DMS114 treated with DMSO at 0.1 percent for 48 hours (cell line): ENCODE measurements at regions not wholly inside any gene's neighbourhood (a gene's known extent, or its start where the extent isn't known, plus 50 kb on each side); places are given as distances from the start of the nearest gene placed in this dataset.
"Not testable (repeated sequence)": the region's sequence is repeated elsewhere in the genome, so short reads cannot be mapped to it uniquely, and the experiment has no call there.

Experiments used
- DNase-seq: peaks from one replicate; lab custom pipeline; 2025; ENCODE audit not compliant: unreplicated experiment; lab: John Stamatoyannopoulos, UW

DNA sequence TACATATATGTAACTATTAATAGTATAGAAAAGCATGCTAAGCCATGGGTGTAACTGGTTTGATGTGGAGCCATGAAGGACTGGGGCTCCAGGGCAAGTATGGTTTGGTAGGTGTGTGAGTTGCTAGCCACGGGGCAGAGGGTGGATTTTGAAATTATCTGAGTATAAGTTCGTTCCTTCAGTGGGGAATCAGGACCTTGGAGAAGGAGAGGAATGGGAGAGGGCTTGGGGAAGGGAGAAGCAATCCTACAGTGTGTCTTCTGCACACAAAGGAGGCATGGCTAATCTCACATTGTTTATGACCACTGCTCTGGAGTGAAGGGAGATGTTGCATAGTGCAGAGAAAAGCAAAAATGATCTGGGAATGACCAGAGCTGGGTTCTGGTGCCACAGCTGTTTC lies 127.8 kb upstream of the CADM1 start:
- DNase-seq, result no peak

DNA sequence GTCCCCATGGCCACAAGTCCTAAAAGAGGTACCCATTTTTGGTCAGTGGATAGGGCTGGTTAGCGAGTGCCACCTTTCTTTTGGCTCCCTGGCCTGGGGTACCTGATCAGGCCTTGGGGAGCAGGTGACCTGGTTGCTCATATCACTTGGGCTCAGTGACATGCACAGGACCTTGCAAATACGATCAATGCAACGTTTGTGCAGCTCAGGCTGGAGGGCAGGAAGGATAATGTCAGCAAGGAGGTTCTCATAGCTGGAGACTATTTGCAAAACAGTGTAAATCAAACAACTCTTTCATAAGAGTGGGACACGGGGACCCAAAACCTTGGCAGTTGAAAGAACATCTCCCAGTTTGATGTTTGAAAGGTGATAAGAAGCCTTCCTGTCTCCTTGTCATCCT lies 127.4 kb upstream of the CADM1 start:
- no peak for DNase-seq

DNA sequence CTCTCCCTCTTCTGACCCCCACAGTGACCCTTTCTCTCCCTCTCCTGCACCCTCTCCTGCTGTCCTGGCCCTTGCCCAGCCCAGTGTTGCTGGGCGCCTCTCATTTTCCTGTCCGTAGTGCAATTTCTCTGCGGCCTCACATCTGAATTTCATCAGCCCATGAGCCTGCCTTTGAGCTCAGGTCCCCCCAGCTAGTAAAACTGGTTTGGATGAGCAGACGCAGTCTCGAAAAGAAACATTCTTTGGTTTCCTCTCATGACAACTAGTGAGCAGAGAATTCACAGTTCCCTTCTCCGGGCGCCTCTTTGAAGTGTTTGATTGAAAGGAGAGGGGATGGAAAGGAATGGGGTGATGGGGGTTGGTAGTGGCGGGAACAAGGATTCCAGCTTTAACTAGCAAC lies 126.0 kb upstream of the CADM1 start:
- no peak for DNase-seq

DNA sequence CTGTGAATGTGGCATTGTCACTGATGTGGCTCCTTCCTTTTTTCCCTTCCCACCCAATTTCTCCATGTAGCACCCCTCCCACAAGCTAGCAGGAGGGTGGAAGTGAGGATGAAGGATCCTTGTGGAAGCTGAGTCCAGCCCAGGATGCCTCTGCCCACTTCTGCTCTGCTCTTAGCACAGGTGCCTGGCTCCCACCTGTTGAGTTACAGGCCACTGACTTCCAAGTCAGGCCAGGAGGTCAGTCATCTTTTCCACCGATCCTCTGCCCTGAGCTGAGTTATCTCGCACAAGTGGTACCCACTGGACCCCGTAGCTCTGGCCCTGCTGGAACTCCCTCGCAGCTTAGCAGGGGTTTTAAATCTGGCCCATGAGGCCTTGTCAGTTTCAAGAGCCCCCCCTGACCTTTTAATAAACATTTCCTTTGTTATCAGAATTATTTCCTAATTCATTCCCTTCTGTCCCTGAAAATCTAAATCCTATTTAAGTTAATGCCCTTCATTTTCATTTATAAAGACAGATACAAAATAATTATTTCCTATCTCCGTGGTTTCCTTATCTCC lies 125.3 kb upstream of the CADM1 start:
- no peak for DNase-seq

DNA sequence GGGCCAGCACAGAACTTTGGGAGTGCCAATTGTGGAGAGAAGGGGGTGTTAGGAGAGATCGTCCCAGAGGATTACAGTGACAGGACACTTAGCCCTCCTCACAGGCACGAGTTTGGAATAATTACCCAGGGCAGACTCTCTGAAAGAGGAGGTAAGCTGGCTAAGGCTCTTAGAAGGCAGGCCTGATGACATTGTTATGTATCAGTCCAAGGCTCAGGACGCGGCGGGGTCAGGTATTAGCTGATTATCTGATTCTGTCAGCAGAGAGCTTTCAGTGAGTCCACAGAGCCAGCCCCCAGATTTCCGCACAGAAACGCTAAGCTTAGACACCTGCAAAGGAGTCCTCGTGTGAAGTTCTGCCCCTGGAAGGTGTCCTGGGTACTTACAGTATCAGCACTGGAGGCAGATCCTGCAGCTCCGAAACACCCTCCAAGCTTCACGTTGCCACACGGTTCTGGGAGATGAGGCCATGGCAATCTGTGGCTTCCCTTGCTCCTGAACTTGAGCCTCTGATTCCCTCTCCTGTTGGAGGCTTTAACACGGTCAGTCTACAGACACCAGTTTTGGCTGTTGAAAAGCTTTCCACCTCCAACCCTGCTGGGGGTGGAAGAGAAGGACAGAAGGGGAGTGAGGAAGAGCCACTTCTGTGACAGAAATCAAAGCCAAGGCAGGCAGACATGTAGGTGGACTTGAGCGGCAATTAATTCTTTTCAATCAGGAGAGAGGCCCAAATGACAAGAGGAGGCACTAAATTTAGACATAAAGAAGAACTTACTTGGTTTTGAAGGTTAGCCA lies 123.6 kb upstream of the CADM1 start:
- DNase-seq, result no peak

DNA sequence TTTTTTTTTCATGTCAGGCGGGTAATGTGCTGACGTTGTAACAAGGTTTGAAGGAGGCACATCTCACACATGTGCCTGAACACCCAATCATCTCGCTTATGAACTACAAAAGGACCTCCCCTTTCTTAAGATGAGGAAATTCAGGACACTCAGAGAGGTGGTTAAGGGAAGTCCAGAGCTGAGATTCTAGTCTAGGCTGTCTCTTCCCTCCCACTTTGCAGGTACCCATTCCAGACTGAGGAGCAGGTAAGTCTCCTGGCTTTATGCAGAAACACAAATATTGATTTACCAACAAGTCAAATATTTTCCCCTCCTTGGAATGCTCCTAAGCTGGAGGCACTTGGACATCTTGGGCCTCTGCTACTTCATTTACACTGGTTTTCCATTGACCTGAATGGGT lies 122.9 kb upstream of the CADM1 start:
- DNase-seq, result no peak

DNA sequence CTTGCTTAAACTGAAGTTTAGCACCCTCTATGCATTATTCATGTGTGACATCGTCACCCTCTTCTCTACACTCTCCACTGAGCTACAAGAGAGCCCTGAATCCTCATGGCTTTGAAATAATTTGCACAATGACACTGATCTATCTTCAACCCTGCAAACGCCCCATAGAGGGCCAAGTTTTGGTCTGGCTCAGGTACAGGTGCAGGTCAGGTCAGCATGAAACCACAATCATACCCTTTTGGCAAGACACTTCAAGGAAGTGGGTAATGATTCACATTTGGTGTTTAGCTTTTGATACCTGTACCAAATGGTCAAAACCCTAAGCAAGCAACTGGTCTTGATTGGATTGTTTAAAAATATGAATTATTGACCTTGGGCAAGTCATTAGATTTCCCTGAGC lies 122.2 kb upstream of the CADM1 start:
- DNase-seq, result no peak

DNA sequence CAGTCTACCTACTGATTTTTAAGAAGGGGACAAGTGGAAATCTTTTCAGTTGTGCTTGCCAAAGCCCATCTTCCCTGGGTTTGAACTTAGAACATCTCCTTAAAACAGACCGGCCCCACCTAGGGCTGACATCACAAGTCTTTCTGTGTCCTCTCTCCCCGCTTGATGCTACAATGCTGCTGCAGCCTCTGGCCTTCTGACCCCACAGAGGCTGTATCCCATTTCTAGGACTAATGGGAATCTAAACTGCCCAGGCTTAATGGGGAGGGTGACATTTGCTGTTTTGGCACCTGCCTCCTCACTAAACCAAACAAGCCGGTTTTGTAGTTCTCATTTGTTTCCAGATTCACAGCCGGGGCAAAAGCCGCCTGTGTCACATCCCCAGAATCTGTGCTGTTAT lies 121.3 kb upstream of the CADM1 start:
- no peak for DNase-seq

DNA sequence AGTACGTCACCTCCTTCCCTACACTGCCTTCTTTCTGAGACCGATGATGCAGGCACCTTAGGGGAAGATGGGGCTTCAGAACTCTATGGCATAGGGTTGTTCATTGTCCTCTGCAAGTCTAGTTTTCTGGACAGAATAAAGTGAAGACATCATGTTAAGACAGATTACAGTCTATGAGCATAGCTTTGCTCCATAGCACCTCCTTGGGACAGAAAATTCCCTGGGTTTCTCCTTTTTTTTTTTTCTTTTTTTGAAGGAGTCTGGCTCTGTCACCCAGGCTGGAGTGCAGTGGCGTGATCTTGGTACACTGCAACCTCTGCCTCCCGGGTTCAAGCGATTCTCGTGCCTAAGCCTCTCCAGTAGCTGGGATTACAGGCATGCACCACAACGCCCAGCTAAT lies 119.8 kb upstream of the CADM1 start:
- no peak for DNase-seq

DNA sequence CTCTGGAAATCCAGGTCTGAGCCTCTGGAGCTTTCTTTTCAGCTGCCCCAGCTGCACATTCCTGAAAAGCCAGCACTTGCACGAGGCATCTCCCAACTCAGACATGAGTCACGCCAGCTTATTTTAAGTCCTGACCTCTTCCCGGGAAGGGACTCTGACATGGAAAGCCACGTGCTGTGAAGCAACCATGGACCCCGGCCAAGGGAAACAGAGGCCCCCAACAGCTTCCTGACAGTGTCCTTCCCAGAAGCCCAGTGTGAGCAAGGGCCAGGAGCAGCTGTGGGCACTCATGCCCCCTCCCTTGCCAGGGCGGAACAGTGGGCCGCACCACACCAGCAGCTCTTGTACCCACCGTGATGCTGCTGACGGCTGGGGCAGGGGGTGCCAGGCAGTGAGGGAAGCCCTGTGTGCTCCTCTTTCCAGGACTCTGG lies 118.8 kb upstream of the CADM1 start:
- DNase-seq, result no peak

DNA sequence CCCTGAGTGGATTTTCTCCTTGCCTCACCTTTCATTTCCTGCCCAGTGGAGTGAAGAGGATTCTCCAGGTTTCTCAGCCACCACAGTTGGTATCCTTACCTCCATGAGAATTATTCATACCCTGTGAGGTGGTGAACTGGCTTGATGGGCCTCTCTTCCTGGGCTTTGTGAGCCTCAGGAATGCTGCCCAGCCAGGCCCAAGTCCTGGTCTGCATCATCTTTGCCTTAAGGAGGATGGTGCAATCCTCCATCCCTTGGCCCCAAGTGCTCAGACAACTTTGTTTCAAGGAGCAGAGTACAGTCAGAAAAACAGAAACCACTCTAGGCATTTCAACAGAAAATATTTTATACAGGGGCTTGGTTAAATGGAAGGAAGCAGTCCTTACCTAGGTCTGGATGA lies 114.2 kb upstream of the CADM1 start:
- DNase-seq, result no peak

DNA sequence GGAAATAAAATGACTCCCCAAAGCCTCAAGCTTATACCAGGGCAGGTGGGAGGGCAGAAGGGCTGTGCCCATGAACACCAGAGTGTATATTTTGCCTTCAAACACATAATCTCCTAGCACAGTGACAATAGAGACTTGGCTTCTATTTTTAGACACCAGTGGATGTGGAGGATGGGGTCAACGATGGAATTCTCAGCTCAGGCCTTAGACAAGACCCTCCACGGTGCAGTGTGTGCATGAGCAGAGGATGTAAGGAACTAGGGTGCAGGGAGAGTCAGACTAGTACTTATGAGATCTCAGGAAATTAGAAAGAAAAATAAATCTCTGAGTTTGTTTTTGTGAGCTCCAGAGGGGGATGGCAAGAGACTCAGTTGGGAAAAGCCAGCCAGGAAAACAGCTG lies 113.6 kb upstream of the CADM1 start:
- no peak for DNase-seq

DNA sequence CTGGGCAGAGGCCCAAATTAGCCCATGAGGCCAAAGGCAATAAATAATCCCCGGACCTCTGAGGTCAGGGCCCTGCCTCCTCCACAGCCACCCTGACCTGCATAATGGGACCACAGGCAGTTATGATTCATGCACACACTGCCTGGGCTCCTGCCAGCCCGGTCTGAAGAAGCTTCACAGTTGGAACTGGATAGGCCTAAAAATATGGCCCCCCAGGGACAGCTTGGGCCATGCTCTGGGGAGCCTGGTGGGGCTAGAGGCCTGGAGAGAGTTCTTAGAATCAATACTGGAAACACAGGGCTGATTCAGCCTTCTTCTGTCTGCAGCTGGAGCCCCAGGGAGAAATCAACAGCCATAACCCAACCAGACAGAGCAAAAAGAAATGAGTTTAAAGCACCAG lies 112.8 kb upstream of the CADM1 start:
- no peak for DNase-seq

DNA sequence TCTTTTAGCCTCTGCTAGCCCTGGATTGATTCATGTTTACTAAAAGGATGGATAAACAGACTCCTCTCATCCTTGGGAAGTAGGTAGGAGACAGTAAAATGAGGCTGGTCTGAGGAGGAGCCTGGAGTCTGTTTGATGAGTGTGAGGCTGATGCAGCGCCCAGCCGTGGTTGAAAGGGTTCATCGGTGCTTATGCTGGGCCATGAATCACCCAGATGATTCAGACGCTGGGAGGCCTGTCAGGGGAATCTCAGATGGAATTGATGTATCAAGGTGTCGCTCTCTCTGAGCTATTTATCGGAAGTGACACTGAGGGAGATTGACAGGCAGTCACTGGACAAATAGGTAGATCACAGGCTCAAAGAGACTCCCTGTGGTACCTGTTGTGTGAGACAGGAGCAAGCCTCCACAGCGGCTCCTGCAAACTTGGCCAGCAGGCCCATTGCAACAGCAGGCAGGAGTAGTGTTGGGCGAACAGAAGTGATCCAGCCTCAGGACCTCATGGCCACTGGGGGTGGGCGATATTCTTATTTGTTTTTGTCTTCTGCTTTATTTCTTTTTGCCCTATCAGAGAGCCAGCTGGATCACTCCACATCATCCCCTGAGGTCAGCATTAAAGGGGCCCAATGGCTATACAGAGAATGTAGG lies 109.9 kb upstream of the CADM1 start:
- DNase-seq, result no peak

DNA sequence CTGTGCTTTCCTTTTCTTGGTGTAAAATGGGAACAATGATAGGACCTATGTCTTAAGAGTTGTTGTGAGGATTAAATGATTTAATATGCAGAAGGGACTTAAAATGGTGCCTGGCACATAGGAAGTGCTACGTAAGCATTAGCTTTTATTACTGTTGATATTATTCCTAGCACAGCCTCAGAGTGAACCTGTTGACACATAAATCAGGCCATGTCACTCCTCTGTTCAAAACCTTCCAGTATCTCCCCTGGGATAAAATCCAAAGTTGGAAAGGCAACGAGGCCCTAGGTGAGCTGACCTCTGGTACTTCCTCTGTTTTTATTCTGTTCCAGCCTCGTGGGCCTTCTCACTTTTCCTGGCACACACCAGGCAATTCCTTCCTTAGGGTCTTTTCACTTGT lies 108.8 kb upstream of the CADM1 start:
- no peak for DNase-seq

DNA sequence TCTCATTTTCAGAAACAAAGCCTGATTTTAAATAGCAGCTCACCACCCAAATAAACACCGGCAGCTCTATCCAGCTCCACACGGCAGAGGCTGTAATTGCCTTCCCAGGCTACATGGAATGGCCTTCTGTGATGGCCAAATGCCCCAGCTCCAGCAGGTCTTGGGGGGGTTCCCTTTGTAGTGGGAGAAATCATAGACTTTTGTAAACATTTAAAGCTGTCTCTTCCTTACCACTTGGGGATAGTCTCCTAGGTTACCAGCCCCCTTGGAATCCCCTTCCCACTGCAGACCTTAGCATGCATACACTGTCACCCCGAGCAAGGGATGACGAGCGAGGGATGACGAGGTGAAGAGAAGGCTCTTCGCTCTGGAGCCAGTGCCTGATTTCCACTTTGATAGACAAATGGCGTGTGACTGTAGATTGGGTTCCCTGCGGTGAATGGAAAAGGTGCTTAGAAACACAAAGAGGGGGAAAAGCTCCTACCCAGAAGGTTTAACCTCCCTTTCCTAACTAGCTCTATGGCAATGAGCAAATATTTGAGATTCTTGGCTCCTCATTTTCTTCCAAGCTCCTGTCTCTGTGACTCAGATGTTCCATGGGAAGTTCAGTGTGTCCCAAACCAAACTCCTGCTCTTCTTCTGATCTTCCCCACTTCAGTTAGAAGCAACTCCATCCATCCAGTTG lies 108.0 kb upstream of the CADM1 start:
- DNase-seq, result no peak

DNA sequence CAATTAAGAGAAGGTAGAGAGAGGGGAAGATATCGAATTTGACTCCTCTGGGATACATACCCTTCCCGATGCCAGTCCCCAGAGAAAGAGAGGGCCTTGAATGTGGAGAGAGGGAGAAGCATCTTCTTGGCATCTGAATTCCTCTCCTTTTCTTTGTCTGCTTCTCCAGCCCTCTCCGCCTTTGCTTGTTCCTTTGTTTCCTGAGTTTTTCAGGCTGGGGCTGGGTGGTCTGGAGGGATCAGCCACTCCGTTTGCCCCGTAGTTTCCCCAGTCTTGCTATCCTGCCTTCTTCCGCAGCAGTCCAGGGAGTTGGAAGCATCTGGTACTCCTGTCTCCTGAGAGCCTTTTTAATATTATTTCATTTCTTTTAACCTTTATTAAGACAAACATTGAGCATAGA lies 107.1 kb upstream of the CADM1 start:
- no peak for DNase-seq

DNA sequence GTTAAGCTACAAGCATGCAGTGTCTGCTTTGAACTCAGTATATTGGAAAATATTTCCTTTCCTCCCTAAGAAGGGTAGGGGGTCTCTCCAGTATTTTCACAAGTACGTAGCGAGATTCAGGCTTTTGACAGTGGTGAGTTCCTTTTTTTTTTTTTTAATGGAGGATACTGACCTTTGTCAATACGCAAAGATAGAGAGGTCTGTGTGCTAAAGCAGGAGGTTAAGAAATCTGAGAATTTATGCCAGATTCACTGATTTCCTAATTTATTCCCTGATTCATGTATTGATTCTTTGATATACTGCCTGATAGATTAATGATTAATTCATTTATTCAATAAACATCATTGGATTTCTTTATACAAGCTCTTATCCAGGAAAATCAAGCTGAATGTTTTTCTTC lies 106.7 kb upstream of the CADM1 start:
- DNase-seq, result no peak

DNA sequence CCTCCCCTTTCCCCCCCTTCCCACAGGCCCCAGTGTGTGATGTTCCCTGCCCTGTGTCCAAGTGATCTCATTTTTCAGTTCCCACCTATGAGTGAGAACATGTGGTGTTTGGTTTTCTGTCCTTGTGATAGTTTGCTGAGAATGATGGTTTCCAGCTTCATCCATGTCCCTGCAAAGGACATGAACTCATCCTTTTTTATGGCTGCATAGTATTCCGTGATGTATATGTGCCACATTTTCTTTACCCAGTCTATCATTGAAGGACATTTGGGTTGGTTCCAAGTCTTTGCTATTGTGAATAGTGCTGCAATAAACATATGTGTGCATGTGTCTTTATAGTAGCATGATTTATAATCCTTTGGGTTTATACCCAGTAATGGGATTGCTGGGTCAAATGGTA lies 106.0 kb upstream of the CADM1 start:
- not testable (repeated sequence) for DNase-seq

DNA sequence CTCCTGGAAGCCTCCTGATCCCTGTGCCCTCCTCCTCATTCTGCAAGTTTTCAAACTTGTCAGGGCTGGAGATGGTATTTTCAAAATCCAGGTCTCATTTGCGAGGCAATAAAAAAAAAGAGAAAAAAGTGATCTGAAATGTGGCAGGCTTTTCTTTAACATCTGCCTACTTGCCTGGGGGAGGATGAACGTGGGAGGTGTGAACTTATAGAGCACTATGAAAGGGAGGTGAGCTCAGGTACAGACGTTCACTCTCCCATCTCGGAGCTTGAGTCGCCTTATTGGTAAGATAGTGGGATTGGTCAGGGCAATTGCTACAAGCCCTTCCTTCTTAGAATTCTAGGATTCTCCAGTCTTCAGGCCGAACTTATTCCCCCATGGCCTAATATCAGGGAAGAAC lies 104.8 kb upstream of the CADM1 start:
- DNase-seq, result no peak

DNA sequence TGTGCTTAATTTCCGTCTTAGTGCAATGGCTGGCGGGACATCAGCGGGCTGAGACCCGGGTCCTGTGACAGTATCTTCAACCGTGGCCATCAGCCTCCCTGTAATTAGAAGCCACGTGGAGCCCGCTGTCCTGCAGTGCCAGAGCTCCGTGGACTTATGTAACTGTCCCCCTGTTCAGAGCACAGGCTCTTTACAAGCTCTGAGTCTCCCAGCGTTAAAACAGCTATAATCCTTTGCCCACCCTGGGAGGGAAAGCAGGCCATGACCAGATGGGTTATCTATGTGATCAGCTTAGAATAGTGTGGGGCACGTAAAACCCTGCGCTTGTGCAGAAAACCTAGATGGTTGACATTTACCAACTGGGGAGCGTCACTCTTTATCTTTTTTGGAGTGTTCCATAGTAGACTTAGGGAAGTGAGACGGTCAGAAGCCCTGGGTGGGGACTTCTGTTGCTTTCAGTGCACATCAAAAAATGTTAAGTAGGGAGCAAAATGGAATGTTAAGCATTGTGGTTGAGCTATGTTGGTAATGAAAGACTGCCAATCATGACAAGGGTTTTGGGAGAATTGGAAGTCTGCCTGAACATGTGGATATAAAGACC lies 103.5 kb upstream of the CADM1 start:
- no peak for DNase-seq
